ENCODE measurements at regions not wholly inside any gene's neighbourhood (a gene's known extent, or its start where the extent isn't known, plus 50 kb on each side); places are given as distances from the start of the nearest gene placed in this dataset.

DNA sequence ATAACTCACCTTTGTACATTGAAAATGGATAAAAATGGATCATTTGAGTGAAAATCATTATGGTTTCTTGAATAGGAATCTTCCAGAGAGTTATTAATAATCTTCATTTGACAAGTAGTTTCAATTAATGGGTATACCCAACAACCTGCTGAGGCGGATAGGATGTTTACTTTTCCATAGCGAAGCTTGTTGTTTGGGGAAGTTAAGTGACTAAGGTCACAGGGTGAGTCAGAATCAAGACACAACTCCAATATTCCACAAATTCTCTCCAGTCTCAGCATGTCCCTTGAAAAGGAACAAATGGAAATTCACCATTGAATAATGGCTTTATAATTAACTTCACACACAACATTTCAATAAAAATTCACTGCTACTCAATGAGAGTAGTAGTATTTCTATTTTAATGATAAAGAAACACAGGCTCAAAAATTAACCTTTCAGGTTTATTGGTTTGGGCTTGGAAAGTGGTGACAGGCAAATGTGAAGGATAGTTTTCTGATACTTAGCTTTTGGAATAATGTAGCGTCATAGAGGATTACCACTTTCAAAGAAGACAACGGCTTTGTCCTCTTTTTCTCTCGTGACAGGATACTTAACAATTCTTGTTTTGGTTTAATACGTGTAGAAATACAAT lies 211.3 kb downstream of the GPD2 start:
- Mint-ChIP-seq H3K9me3 (ENCODE audit: low read depth) (peaks cover 3% of the 10 kb centered on the region), H3K36me3 (ENCODE audit: low read depth) (no peaks in the 10 kb centered on the region), H3K4me1 (ENCODE audit: low read depth) (no peaks in the 10 kb centered on the region), H3K27me3 (ENCODE audit: low read depth) (peaks cover 7% of the 10 kb centered on the region), H3K4me3 (ENCODE audit: unreplicated experiment) (no peak overlapping the region), H3K27ac (ENCODE audit: unreplicated experiment) (no peak overlapping the region)
- TF ChIP-seq, protein P1, sequence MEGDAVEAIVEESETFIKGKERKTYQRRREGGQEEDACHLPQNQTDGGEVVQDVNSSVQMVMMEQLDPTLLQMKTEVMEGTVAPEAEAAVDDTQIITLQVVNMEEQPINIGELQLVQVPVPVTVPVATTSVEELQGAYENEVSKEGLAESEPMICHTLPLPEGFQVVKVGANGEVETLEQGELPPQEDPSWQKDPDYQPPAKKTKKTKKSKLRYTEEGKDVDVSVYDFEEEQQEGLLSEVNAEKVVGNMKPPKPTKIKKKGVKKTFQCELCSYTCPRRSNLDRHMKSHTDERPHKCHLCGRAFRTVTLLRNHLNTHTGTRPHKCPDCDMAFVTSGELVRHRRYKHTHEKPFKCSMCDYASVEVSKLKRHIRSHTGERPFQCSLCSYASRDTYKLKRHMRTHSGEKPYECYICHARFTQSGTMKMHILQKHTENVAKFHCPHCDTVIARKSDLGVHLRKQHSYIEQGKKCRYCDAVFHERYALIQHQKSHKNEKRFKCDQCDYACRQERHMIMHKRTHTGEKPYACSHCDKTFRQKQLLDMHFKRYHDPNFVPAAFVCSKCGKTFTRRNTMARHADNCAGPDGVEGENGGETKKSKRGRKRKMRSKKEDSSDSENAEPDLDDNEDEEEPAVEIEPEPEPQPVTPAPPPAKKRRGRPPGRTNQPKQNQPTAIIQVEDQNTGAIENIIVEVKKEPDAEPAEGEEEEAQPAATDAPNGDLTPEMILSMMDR (IDR thresholded peaks at IDR 0.05), result no peak
- no peak for DNase-seq (ENCODE audit: low spot score)

DNA sequence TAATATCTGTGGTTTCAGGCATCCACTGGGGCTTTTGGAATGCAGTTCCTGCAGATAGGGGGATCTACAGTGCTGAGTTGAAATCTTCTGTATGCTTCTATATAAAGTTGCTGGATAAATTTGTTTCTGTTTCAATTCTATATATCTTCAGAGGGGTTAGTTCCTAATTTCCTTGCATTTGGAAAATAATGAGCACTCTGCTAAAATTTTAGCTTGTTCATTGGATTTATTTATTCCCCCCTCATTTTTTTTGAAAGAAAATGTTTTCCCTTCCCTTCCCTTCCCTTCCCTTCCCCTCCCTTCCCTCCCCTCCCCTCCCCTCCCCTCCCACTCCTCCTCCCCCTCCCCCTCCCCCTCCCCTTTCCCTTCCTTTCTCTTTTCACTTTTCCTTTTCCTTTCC lies 212.3 kb downstream of the GPD2 start:
- Mint-ChIP-seq H3K4me3 (ENCODE audit: unreplicated experiment) (no peak overlapping the region), H3K36me3 (ENCODE audit: low read depth) (no peaks in the 10 kb centered on the region), H3K9me3 (ENCODE audit: low read depth) (no peaks in the 10 kb centered on the region), H3K27ac (ENCODE audit: unreplicated experiment) (no peak overlapping the region), H3K4me1 (ENCODE audit: low read depth) (no peaks in the 10 kb centered on the region), H3K27me3 (ENCODE audit: low read depth) (peaks cover 7% of the 10 kb centered on the region)
- no peak for DNase-seq (ENCODE audit: low spot score)
- TF ChIP-seq, protein P1 (IDR thresholded peaks at IDR 0.05), result no peak

GRCh38 chr2:156649596-156649995 lies 213.4 kb downstream of the GPD2 start:
- no peak overlapping the region for H3K27ac Mint-ChIP-seq (ENCODE audit: unreplicated experiment)
- H3K36me3 Mint-ChIP-seq (ENCODE audit: low read depth), result no peaks in the 10 kb centered on the region
- no peaks in the 10 kb centered on the region for H3K4me1 Mint-ChIP-seq (ENCODE audit: low read depth)
- no peaks in the 10 kb centered on the region for H3K9me3 Mint-ChIP-seq (ENCODE audit: low read depth)
- H3K4me3 Mint-ChIP-seq (ENCODE audit: unreplicated experiment), result no peak overlapping the region
- TF ChIP-seq, protein P1 (IDR thresholded peaks at IDR 0.05), result no peak
- DNase-seq (ENCODE audit: low spot score), result no peak
- H3K27me3 Mint-ChIP-seq (ENCODE audit: low read depth), result peaks cover 7% of the 10 kb centered on the region

GRCh38 chr2:156652691-156653090 lies 216.5 kb downstream of the GPD2 start:
- Mint-ChIP-seq H3K9me3 (ENCODE audit: low read depth) (no peaks in the 10 kb centered on the region), H3K4me3 (ENCODE audit: unreplicated experiment) (no peak overlapping the region)
- TF ChIP-seq, protein P1 (IDR thresholded peaks at IDR 0.05), result no peak

GRCh38 chr2:156653675-156654074 lies 217.5 kb downstream of the GPD2 start:
- H3K9me3 Mint-ChIP-seq (ENCODE audit: low read depth), result no peaks in the 10 kb centered on the region
- no peak overlapping the region for H3K27ac Mint-ChIP-seq (ENCODE audit: unreplicated experiment)
- no peaks in the 10 kb centered on the region for H3K27me3 Mint-ChIP-seq (ENCODE audit: low read depth)
- TF ChIP-seq, protein P1 (IDR thresholded peaks at IDR 0.05), result no peak
- no peak for DNase-seq (ENCODE audit: low spot score)
- H3K4me1 Mint-ChIP-seq (ENCODE audit: low read depth), result no peaks in the 10 kb centered on the region
- no peak overlapping the region for H3K4me3 Mint-ChIP-seq (ENCODE audit: unreplicated experiment)
- H3K36me3 Mint-ChIP-seq (ENCODE audit: low read depth), result no peaks in the 10 kb centered on the region

More at GRCh38 chr2:156652691-156653090, 216.5 kb downstream of the GPD2 start:
- no peak for DNase-seq (ENCODE audit: low spot score)
- Mint-ChIP-seq H3K36me3 (ENCODE audit: low read depth) (no peaks in the 10 kb centered on the region), H3K27ac (ENCODE audit: unreplicated experiment) (no peak overlapping the region), H3K27me3 (ENCODE audit: low read depth) (no peaks in the 10 kb centered on the region), H3K4me1 (ENCODE audit: low read depth) (no peaks in the 10 kb centered on the region)
